Kidney (tissue), 13 donors: ENCODE measurements at regions not wholly inside any gene's neighbourhood (a gene's known extent, or its start where the extent isn't known, plus 50 kb on each side); places are given as distances from the start of the nearest gene placed in this dataset.

ENCODE experiments used
- DNase-seq, 5 donors: peaks; one replicate each; pipeline ENCODE4 v3.0.0-alpha.2; 2013 to 2020
- FAIRE-seq: peaks from 2 replicates; lab custom pipeline; 2012; peaks lifted over from hg19 to GRCh38; lab: Jason Lieb, UNC
- H3K27ac ChIP-seq, 2 donors: one replicate each; pipeline ENCODE4 v1.7.0; 2013; ENCODE audit warnings: low read depth in 2 of 2, low read length in 2 of 2, inconsistent platforms in 1 of 2
- H3K27me3 ChIP-seq: one replicate; pipeline ENCODE4 v1.7.1; 2013; ENCODE audit warnings: low read length, inconsistent platforms; ENCODE audit not compliant: control insufficient read depth, insufficient read depth
- H3K36me3 ChIP-seq, 3 donors: one replicate each; pipeline versions ENCODE4 v1.7.0 to v1.7.1; 2013; ENCODE audit warnings: low read length in 3 of 3, control low read depth in 1 of 3, inconsistent platforms in 1 of 3; ENCODE audit not compliant: insufficient read depth in 3 of 3, control insufficient read depth in 2 of 3
- H3K4me1 ChIP-seq, 3 donors: one replicate each; pipeline versions ENCODE4 v1.7.0 to v1.7.1; 2013; ENCODE audit warnings: low read length in 3 of 3, inconsistent platforms in 1 of 3, low read depth in 1 of 3; ENCODE audit not compliant: control insufficient read depth in 2 of 3, insufficient read depth in 2 of 3
- H3K4me3 ChIP-seq, 3 donors: one replicate each; pipeline versions ENCODE4 v1.7.0 to v1.8.1; 2013; ENCODE audit warnings: low read length in 3 of 3, control low read depth in 1 of 3, inconsistent platforms in 1 of 3
- H3K9ac ChIP-seq, 3 donors: one replicate each; pipeline versions ENCODE4 v1.7.0 to v1.7.1; 2013; ENCODE audit warnings: low read length in 3 of 3, control low read depth in 1 of 3, inconsistent platforms in 1 of 3
- H3K9me3 ChIP-seq, 3 donors: one replicate each; pipeline versions ENCODE4 v1.7.0 to v1.7.1; 2013; ENCODE audit warnings: low read length in 3 of 3, control low read depth in 1 of 3, inconsistent platforms in 1 of 3; ENCODE audit not compliant: control insufficient read depth in 2 of 3, insufficient read depth in 1 of 3
- intact Hi-C: fragments of 100-400 bp; cut with DNase I; formaldehyde crosslinking; loops from one replicate; pipeline ENCODE4 v1.11.1; 2022
- TF ChIP-seq, protein P1 (sequence below): IDR thresholded peaks from 3 replicates; pipeline ENCODE4 v1.5.1; 2012; ENCODE audit warnings: mild to moderate bottlenecking, moderate library complexity, borderline replicate concordance; ENCODE audit not compliant: insufficient read depth; ENCODE audit errors: extremely low read depth
- donor health status: control.
- donor health status: control.
- donor health status: control.
- donor health status: control.
- donor health status: control.
- donor health status: DM: yes; HTN: yes; CAD: no.
- donor health status: Normal renal cell carcinoma (clear cell type).

DNA sequence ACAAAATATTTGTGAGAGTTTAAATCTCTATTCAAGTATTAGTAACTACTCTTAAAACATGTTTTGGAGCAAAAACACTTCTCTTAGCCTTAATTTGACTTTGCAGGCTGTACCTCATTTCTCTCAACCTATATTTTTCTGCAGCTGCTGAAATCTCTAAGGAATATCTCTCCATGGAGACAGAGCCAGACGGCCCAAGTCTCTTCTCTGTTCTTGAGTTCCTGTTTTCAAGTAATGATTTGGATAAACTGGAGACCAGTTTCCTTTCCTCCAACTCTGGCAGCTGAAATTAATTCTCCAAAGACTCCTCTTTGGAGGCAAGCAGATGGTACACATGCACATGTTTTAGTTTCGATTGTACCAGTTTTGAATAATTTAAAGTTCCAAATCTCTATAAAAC, 659.7 kb upstream of the NEGR1 start:
- Histone ChIP-seq H3K4me3 (no peak overlapping the region), H3K9ac (no peak overlapping the region), H3K4me1 (no peaks in the 10 kb centered on the region), H3K36me3 (no peaks in the 10 kb centered on the region), H3K27ac (no peak overlapping the region), H3K27me3 (no peaks in the 10 kb centered on the region), H3K9me3 (no peaks in the 10 kb centered on the region)
- intact Hi-C loops: no loop called here
- TF ChIP-seq, protein P1, sequence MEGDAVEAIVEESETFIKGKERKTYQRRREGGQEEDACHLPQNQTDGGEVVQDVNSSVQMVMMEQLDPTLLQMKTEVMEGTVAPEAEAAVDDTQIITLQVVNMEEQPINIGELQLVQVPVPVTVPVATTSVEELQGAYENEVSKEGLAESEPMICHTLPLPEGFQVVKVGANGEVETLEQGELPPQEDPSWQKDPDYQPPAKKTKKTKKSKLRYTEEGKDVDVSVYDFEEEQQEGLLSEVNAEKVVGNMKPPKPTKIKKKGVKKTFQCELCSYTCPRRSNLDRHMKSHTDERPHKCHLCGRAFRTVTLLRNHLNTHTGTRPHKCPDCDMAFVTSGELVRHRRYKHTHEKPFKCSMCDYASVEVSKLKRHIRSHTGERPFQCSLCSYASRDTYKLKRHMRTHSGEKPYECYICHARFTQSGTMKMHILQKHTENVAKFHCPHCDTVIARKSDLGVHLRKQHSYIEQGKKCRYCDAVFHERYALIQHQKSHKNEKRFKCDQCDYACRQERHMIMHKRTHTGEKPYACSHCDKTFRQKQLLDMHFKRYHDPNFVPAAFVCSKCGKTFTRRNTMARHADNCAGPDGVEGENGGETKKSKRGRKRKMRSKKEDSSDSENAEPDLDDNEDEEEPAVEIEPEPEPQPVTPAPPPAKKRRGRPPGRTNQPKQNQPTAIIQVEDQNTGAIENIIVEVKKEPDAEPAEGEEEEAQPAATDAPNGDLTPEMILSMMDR: no peak
- DNase-seq: no peak
- FAIRE-seq: no peak

DNA sequence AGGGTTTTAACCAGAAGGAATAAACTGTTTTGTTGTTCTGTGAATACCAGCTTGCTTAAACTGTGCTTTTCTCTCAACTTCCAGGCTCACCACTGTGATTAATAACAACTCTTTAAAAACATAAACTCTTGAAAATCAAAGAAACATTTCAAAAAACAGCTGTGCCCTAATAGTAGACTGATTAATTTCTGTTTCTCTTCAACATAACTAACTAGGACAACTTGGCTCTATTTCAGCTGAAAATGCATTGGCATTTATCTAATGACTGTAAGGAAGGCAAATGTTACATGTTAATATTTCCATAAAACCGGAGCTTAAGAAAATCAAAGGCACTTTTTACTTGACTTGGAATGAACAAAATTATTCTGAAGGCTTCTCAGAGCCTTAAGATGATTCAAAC, 656.1 kb upstream of the NEGR1 start:
- Histone ChIP-seq H3K4me1 (no peaks in the 10 kb centered on the region), H3K27me3 (no peaks in the 10 kb centered on the region), H3K9ac (no peak overlapping the region), H3K27ac (no peak overlapping the region), H3K4me3 (no peak overlapping the region), H3K9me3 (no peaks in the 10 kb centered on the region), H3K36me3 (no peaks in the 10 kb centered on the region)
- intact Hi-C loops: no loop called here
- FAIRE-seq (no peak), DNase-seq (no peak)
- TF ChIP-seq, protein P1: no peak

DNA sequence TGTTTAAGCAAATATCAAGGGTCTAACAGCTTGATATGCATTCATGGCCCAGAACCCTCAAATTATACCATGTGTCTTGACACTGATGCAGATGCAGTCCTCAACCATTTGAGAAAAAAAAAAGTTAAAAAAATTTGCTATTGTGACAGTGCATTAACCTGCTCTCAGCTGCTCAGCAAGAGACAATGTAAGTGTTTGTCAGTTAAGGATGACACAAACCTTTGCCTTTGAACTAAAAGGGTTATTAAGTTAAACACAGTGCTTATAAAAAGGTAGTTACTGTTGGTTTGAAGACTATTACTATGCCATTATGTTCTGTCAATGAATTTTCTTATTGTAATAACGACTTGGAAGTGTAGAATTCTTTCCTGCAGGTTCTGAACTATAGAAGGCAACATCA, 655.6 kb upstream of the NEGR1 start:
- DNase-seq: no peak
- Histone ChIP-seq H3K9ac (no peak overlapping the region), H3K27me3 (no peaks in the 10 kb centered on the region), H3K36me3 (no peaks in the 10 kb centered on the region), H3K4me3 (no peak overlapping the region), H3K27ac (no peak overlapping the region), H3K9me3 (no peaks in the 10 kb centered on the region), H3K4me1 (no peaks in the 10 kb centered on the region)
- intact Hi-C loops: no loop called here
- TF ChIP-seq, protein P1: no peak
- FAIRE-seq: no peak

DNA sequence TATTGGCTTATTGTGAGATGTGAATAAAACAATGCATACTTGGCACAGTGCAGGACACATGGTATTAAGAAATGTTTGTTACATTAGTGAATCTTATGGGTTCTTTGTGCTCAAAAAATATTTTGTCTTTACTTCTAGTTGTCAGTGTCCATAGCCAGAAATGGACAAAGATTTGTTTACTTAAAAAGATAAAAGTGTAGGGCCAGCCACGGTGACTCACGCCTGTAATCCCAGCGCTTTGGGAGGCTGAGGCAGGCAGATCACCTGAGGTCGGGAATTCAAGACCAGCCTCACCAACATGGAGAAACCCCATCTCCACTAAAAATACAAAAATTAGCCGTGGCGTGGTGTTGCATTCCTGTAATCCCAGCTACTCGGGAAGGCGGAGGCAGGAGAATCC, 654.6 kb upstream of the NEGR1 start:
- intact Hi-C loops: no loop called here
- no peaks in the 10 kb centered on the region for H3K9me3 ChIP-seq
- H3K27me3 ChIP-seq: no peaks in the 10 kb centered on the region
- no peaks in the 10 kb centered on the region for H3K36me3 ChIP-seq
- no peak for DNase-seq
- no peak overlapping the region for H3K9ac ChIP-seq
- no peak for FAIRE-seq
- no peak overlapping the region for H3K4me3 ChIP-seq
- TF ChIP-seq, protein P1: no peak
- no peaks in the 10 kb centered on the region for H3K4me1 ChIP-seq
- no peak overlapping the region for H3K27ac ChIP-seq
